Activated naive CD8-positive, alpha-beta T cell treated with anti-CD3 and anti-CD28 coated beads for 36 hours (primary cell): ENCODE measurements at regions not wholly inside any gene's neighbourhood (a gene's known extent, or its start where the extent isn't known, plus 50 kb on each side); places are given as distances from the start of the nearest gene placed in this dataset.

Experiments
- DNase-seq: peaks from one replicate; pipeline ENCODE4 v3.0.0; 2021
- H3K27ac Mint-ChIP-seq: one replicate; pipeline ENCODE4 v1.8.0; 2022; ENCODE audit warnings: mild to moderate bottlenecking, moderate library complexity, mixed read lengths
- H3K27me3 Mint-ChIP-seq: one replicate; pipeline ENCODE4 v1.8.0; 2022; ENCODE audit warnings: mild to moderate bottlenecking, mixed read lengths
- H3K36me3 Mint-ChIP-seq: one replicate; pipeline ENCODE4 v1.8.0; 2021; ENCODE audit warnings: mild to moderate bottlenecking, mixed read lengths
- H3K4me1 Mint-ChIP-seq: one replicate; pipeline ENCODE4 v1.8.0; 2021; ENCODE audit warnings: mixed read lengths
- H3K4me3 Mint-ChIP-seq: one replicate; pipeline ENCODE4 v1.8.0; 2022; ENCODE audit warnings: mild to moderate bottlenecking, moderate library complexity, mixed read lengths
- H3K9me3 Mint-ChIP-seq: one replicate; pipeline ENCODE4 v1.8.0; 2022; ENCODE audit warnings: mixed read lengths

- H3K4me1 Mint-ChIP-seq, result no peaks in the 10 kb centered on the region
- H3K27me3 Mint-ChIP-seq, result no peaks in the 10 kb centered on the region
- no peak overlapping the region for H3K27ac Mint-ChIP-seq
- no peak overlapping the region for H3K4me3 Mint-ChIP-seq
- H3K36me3 Mint-ChIP-seq, result no peaks in the 10 kb centered on the region
- DNase-seq, result no peak
- peaks cover 5% of the 10 kb centered on the region for H3K9me3 Mint-ChIP-seq
These were observed 325.2 kb downstream of the BRINP1 start for GRCh38 chr9:119043996-119044395.

GRCh38 chr9:119044806-119045205 is 324.4 kb downstream of the BRINP1 start:
- H3K27ac Mint-ChIP-seq, result no peak overlapping the region
- peaks cover 5% of the 10 kb centered on the region for H3K9me3 Mint-ChIP-seq
- no peak overlapping the region for H3K4me3 Mint-ChIP-seq
- DNase-seq, result no peak
- no peaks in the 10 kb centered on the region for H3K4me1 Mint-ChIP-seq
- H3K27me3 Mint-ChIP-seq, result no peaks in the 10 kb centered on the region
- H3K36me3 Mint-ChIP-seq, result no peaks in the 10 kb centered on the region

- Mint-ChIP-seq H3K27me3 (no peaks in the 10 kb centered on the region), H3K27ac (no peak overlapping the region), H3K9me3 (peaks cover 5% of the 10 kb centered on the region), H3K4me3 (no peak overlapping the region), H3K36me3 (no peaks in the 10 kb centered on the region), H3K4me1 (no peaks in the 10 kb centered on the region)
- no peak for DNase-seq
These were observed 321.5 kb downstream of the BRINP1 start for GRCh38 chr9:119047513-119048307.

- Mint-ChIP-seq H3K27ac (no peak overlapping the region), H3K4me3 (no peak overlapping the region), H3K4me1 (no peaks in the 10 kb centered on the region), H3K27me3 (no peaks in the 10 kb centered on the region), H3K9me3 (peaks cover 5% of the 10 kb centered on the region), H3K36me3 (no peaks in the 10 kb centered on the region)
- no peak for DNase-seq
These were observed 319.0 kb downstream of the BRINP1 start for GRCh38 chr9:119050281-119050680.

- DNase-seq, result no peak
- H3K4me1 Mint-ChIP-seq, result no peaks in the 10 kb centered on the region
- H3K36me3 Mint-ChIP-seq, result no peaks in the 10 kb centered on the region
- H3K9me3 Mint-ChIP-seq, result peaks cover 3% of the 10 kb centered on the region
- no peaks in the 10 kb centered on the region for H3K27me3 Mint-ChIP-seq
- H3K4me3 Mint-ChIP-seq, result no peak overlapping the region
- H3K27ac Mint-ChIP-seq, result no peak overlapping the region
These were observed 316.8 kb downstream of the BRINP1 start for GRCh38 chr9:119052339-119053030.

GRCh38 chr9:119053070-119053469 is 316.2 kb downstream of the BRINP1 start:
- no peaks in the 10 kb centered on the region for H3K36me3 Mint-ChIP-seq
- DNase-seq, result no peak
- H3K9me3 Mint-ChIP-seq, result peaks cover 2% of the 10 kb centered on the region
- no peaks in the 10 kb centered on the region for H3K27me3 Mint-ChIP-seq
- H3K27ac Mint-ChIP-seq, result no peak overlapping the region
- no peaks in the 10 kb centered on the region for H3K4me1 Mint-ChIP-seq
- no peak overlapping the region for H3K4me3 Mint-ChIP-seq

- no peak for DNase-seq
- Mint-ChIP-seq H3K4me3 (no peak overlapping the region), H3K9me3 (peaks cover 2% of the 10 kb centered on the region), H3K36me3 (no peaks in the 10 kb centered on the region), H3K27ac (no peak overlapping the region), H3K27me3 (no peaks in the 10 kb centered on the region), H3K4me1 (no peaks in the 10 kb centered on the region)
These were observed 308.4 kb downstream of the BRINP1 start for GRCh38 chr9:119060629-119061385.

GRCh38 chr9:119071636-119072035 is 297.6 kb downstream of the BRINP1 start:
- H3K9me3 Mint-ChIP-seq, result peaks cover 11% of the 10 kb centered on the region
- H3K4me3 Mint-ChIP-seq, result no peak overlapping the region
- no peaks in the 10 kb centered on the region for H3K36me3 Mint-ChIP-seq
- DNase-seq, result no peak
- H3K27ac Mint-ChIP-seq, result no peak overlapping the region
- H3K27me3 Mint-ChIP-seq, result no peaks in the 10 kb centered on the region
- H3K4me1 Mint-ChIP-seq, result no peaks in the 10 kb centered on the region

GRCh38 chr9:119074017-119074416 is 295.2 kb downstream of the BRINP1 start:
- Mint-ChIP-seq H3K4me1 (no peaks in the 10 kb centered on the region), H3K36me3 (no peaks in the 10 kb centered on the region), H3K27ac (no peak overlapping the region), H3K9me3 (peaks cover 3% of the 10 kb centered on the region), H3K27me3 (no peaks in the 10 kb centered on the region), H3K4me3 (no peak overlapping the region)
- peak; percentile 0 for DNase-seq

GRCh38 chr9:119078015-119078414 is 291.2 kb downstream of the BRINP1 start:
- no peak overlapping the region for H3K4me3 Mint-ChIP-seq
- no peak for DNase-seq
- H3K4me1 Mint-ChIP-seq, result no peaks in the 10 kb centered on the region
- H3K27ac Mint-ChIP-seq, result no peak overlapping the region
- H3K27me3 Mint-ChIP-seq, result no peaks in the 10 kb centered on the region
- H3K9me3 Mint-ChIP-seq, result no peaks in the 10 kb centered on the region
- no peaks in the 10 kb centered on the region for H3K36me3 Mint-ChIP-seq

GRCh38 chr9:119083673-119084072 is 285.6 kb downstream of the BRINP1 start:
- Mint-ChIP-seq H3K4me1 (no peaks in the 10 kb centered on the region), H3K9me3 (peaks cover 2% of the 10 kb centered on the region), H3K36me3 (peaks cover 1% of the 10 kb centered on the region), H3K27me3 (no peaks in the 10 kb centered on the region), H3K27ac (no peak overlapping the region), H3K4me3 (no peak overlapping the region)
- no peak for DNase-seq

- Mint-ChIP-seq H3K9me3 (peaks cover 2% of the 10 kb centered on the region), H3K36me3 (peaks cover 1% of the 10 kb centered on the region), H3K27me3 (no peaks in the 10 kb centered on the region), H3K27ac (no peak overlapping the region), H3K4me3 (no peak overlapping the region), H3K4me1 (no peaks in the 10 kb centered on the region)
- no peak for DNase-seq
These were observed 282.6 kb downstream of the BRINP1 start for GRCh38 chr9:119086590-119086989.

- Mint-ChIP-seq H3K4me3 (no peak overlapping the region), H3K27me3 (no peaks in the 10 kb centered on the region), H3K4me1 (no peaks in the 10 kb centered on the region), H3K9me3 (peaks cover 2% of the 10 kb centered on the region), H3K36me3 (peaks cover 1% of the 10 kb centered on the region), H3K27ac (no peak overlapping the region)
- DNase-seq, result no peak
These were observed 281.2 kb downstream of the BRINP1 start for GRCh38 chr9:119088002-119088547.

- H3K4me1 Mint-ChIP-seq, result no peaks in the 10 kb centered on the region
- H3K4me3 Mint-ChIP-seq, result no peak overlapping the region
- no peak for DNase-seq
- no peaks in the 10 kb centered on the region for H3K9me3 Mint-ChIP-seq
- no peak overlapping the region for H3K27ac Mint-ChIP-seq
- H3K27me3 Mint-ChIP-seq, result no peaks in the 10 kb centered on the region
- peaks cover 1% of the 10 kb centered on the region for H3K36me3 Mint-ChIP-seq
These were observed 278.2 kb downstream of the BRINP1 start for GRCh38 chr9:119091074-119091473.

- H3K36me3 Mint-ChIP-seq, result peaks cover under 1% of the 10 kb centered on the region
- no peak overlapping the region for H3K27ac Mint-ChIP-seq
- no peak overlapping the region for H3K4me3 Mint-ChIP-seq
These were observed 277.1 kb downstream of the BRINP1 start for GRCh38 chr9:119092125-119092524.

More at GRCh38 chr9:119092125-119092524, 277.1 kb downstream of the BRINP1 start:
- no peaks in the 10 kb centered on the region for H3K27me3 Mint-ChIP-seq
- no peaks in the 10 kb centered on the region for H3K9me3 Mint-ChIP-seq
- no peaks in the 10 kb centered on the region for H3K4me1 Mint-ChIP-seq
- no peak for DNase-seq
